Esophagus squamous epithelium (tissue), 5 donors: ENCODE measurements at regions not wholly inside any gene's neighbourhood (a gene's known extent, or its start where the extent isn't known, plus 50 kb on each side); places are given as distances from the start of the nearest gene placed in this dataset.

Experiments used
- DNase-seq: peaks from one replicate; lab custom pipeline; 2025; lab: John Stamatoyannopoulos, UW
- H3K27ac ChIP-seq, 4 donors: fragments of 200-600 bp; sonication (generic); one replicate each; pipeline ENCODE4 v1.5.1; 2016 to 2019; ENCODE audit warnings: mild to moderate bottlenecking in 1 of 4
- H3K27me3 ChIP-seq, 4 donors: fragments of 200-600 bp; sonication (generic); 1 replicate in 3 of 4; 2 replicates in 1 of 4; pipeline versions ENCODE4 v1.5.1 to v1.6.0; 2017 to 2021; ENCODE audit warnings: antibody characterized with exemption in 1 of 4
- H3K36me3 ChIP-seq, 3 donors: fragments of 200-600 bp; sonication (generic); one replicate each; pipeline ENCODE4 v1.5.1; 2016 to 2019
- H3K4me1 ChIP-seq, 3 donors: fragments of 200-600 bp; sonication (generic); one replicate each; pipeline ENCODE4 v1.5.1; 2017 to 2019
- H3K4me3 ChIP-seq, 4 donors: fragments of 200-600 bp; sonication (generic); 1 replicate in 3 of 4; 2 replicates in 1 of 4; pipeline ENCODE4 v1.5.1; 2016 to 2019; ENCODE audit warnings: mild to moderate bottlenecking in 2 of 4, moderate library complexity in 1 of 4
- H3K9me3 ChIP-seq, 3 donors: fragments of 200-600 bp; sonication (generic); one replicate each; pipeline ENCODE4 v1.5.1; 2016 to 2019
- POLR2A ChIP-seq, 4 donors: fragments of 450-650 bp; IDR thresholded peaks; one replicate each; pipeline ENCODE4 v1.6.1; 2017; ENCODE audit warnings: antibody characterized with exemption in 4 of 4, mild to moderate bottlenecking in 4 of 4, moderate library complexity in 3 of 4
- WGBS, 2 donors: methylation state at CpG; one replicate each; pipeline ENCODE4 v1.1.5; 2018; 5-methylcytosine and 5-hydroxymethylcytosine counted together
- intact Hi-C: fragments of 100-400 bp; cut with DNase I; formaldehyde crosslinking; loops from one replicate; pipeline ENCODE4 v1.15.0; 2022
- TF ChIP-seq, protein P1 (sequence below), 6 experiments: fragments of 450-650 bp in 4 of 6; fragments of 200-600 bp in 2 of 6; sonication (generic) in 2 of 6; IDR thresholded peaks; one replicate each; pipeline ENCODE4 v1.5.1; 2016 to 2019; ENCODE audit warnings: antibody characterized with exemption in 6 of 6, mild to moderate bottlenecking in 4 of 6, moderate library complexity in 4 of 6
- donor health status: DM: yes; HTN: yes; CAD: no.

DNA sequence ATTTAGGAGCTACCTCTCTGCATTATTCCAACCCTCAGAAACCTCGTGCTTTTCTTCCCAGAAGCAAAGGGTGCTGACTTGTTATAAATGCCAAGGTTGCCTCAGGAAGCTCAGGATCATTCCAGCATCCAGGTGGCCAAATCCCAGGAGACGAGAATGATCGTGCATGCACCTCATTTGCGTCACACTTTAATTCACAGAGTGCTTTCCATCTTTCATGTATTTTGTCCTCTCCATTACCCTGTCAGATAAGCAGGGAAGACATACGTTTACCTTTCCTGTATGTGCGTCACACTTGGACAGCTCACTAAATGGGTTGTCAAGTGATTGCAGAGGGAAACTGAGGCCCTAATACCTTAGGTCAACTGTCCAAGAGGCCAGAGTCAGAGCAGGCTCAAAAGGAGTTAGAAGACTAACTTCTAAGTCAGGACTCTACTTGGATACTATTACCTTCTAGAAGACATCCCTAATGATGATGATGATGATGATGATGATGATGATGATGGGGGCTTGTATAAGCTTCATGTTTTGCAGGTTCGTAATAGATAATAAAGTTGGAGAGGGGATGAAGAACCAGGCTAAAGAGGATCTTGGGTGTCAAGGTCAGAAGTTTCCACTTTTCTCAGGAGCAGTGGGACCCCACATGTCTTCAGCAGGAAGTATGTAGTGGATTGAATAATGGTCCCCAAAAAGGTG, 150.6 kb upstream of the TNRC6C start:
- no peak overlapping the region for H3K4me3 ChIP-seq
- TF ChIP-seq, protein P1, sequence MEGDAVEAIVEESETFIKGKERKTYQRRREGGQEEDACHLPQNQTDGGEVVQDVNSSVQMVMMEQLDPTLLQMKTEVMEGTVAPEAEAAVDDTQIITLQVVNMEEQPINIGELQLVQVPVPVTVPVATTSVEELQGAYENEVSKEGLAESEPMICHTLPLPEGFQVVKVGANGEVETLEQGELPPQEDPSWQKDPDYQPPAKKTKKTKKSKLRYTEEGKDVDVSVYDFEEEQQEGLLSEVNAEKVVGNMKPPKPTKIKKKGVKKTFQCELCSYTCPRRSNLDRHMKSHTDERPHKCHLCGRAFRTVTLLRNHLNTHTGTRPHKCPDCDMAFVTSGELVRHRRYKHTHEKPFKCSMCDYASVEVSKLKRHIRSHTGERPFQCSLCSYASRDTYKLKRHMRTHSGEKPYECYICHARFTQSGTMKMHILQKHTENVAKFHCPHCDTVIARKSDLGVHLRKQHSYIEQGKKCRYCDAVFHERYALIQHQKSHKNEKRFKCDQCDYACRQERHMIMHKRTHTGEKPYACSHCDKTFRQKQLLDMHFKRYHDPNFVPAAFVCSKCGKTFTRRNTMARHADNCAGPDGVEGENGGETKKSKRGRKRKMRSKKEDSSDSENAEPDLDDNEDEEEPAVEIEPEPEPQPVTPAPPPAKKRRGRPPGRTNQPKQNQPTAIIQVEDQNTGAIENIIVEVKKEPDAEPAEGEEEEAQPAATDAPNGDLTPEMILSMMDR (IDR thresholded peaks at IDR 0.05), result no peak
- H3K27ac ChIP-seq, result no peak overlapping the region
- 80 to 85% methylated on average over 6 to 7 of the region's 7 CpGs for WGBS, 2 donors
- H3K9me3 ChIP-seq, result no peaks in the 10 kb centered on the region
- no peak for DNase-seq
- intact Hi-C loops, result no loop called here
- H3K27me3 ChIP-seq, result peaks cover 0 to 25% (median 0%) of the 10 kb centered on the region in 4 donors
- H3K36me3 ChIP-seq, result no peaks in the 10 kb centered on the region
- peaks cover 14 to 24% (median 19%) of the 10 kb centered on the region in 3 donors for H3K4me1 ChIP-seq

DNA sequence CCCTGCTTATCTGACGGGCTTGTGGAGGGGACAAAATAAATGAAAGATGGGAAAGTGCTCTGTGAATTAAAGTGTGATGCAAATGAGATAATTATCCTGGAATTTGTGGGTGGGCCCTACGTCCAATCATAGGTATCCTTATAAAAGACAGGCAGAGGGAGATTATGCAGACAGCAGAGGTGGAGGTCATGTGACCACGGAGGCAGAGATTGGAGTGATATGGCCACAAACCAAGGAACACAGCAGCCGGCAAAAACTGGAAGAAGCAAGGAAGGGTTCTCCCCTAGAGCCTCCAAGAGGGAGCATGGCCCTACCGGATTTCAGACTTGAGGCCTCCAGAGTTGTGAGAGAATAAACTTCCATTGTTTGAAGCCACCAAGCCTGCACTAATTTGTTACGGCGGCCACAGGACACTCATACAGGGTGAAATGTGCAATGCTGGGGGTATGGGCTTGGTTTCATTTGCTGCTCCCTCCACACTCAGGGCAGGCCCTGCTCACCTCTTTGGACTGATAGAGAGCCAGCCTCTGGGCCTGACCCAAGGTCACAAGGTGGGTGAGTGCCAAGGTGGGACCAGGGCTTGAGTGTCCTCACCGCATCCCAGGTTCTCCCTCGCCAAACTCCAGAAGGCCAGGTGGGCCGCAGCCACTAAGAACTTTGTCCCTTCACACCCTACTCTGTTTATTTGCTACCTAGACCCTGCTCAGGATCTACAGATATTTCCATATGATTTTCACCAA, 149.6 kb upstream of the TNRC6C start:
- Histone ChIP-seq H3K36me3 (no peaks in the 10 kb centered on the region), H3K27ac (no peak overlapping the region)

DNA sequence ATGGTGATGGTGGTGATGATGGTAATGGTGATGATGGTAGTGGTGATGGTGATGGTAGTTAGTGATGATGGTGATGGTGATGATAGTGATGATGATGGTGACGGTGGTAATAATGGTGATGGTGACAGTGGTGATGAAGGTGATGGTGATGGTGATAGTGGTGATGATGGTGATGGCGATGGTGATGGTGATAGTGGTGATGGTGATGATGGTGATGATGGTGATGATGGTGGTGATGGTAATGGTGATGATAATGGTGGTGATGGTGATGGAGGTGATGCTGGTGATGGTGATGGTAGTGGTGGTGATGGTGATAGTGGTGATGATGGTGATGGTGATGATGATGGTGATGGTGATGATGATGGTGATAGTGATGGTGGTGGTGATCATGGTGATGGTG, 148.7 kb upstream of the TNRC6C start:
- no peaks in the 10 kb centered on the region for H3K36me3 ChIP-seq
- intact Hi-C loops, result no loop called here
- no peak overlapping the region for H3K4me3 ChIP-seq
- no peaks in the 10 kb centered on the region for H3K9me3 ChIP-seq
- TF ChIP-seq, protein P1 (IDR thresholded peaks at IDR 0.05), result no peak
- TF ChIP-seq POLR2A (IDR thresholded peaks at IDR 0.05), result no peak
- 94 to 98% methylated on average over 2 of the region's 2 CpGs for WGBS, 2 donors
- H3K27ac ChIP-seq, result peak overlapping the region in 1 of 4 donors; percentile 81
- H3K4me1 ChIP-seq, result peaks cover 14 to 20% (median 14%) of the 10 kb centered on the region in 3 donors
- no peak for DNase-seq
- H3K27me3 ChIP-seq, result peaks cover 0 to 6% (median 0%) of the 10 kb centered on the region in 4 donors

More for the DNA sequence above, 149.6 kb upstream of the TNRC6C start:
- no peak overlapping the region for H3K4me3 ChIP-seq
- TF ChIP-seq, protein P1 (IDR thresholded peaks at IDR 0.05), result no peak
- no peak for TF ChIP-seq POLR2A (IDR thresholded peaks at IDR 0.05)
- 85% methylated on average over 8 to 10 of the region's 10 CpGs for WGBS, 2 donors
- intact Hi-C loops, result no loop called here
- no peaks in the 10 kb centered on the region for H3K9me3 ChIP-seq
- H3K4me1 ChIP-seq, result peaks cover 14 to 20% (median 14%) of the 10 kb centered on the region in 3 donors
- peaks cover 0 to 15% (median 0%) of the 10 kb centered on the region in 4 donors for H3K27me3 ChIP-seq
- DNase-seq, result no peak

DNA sequence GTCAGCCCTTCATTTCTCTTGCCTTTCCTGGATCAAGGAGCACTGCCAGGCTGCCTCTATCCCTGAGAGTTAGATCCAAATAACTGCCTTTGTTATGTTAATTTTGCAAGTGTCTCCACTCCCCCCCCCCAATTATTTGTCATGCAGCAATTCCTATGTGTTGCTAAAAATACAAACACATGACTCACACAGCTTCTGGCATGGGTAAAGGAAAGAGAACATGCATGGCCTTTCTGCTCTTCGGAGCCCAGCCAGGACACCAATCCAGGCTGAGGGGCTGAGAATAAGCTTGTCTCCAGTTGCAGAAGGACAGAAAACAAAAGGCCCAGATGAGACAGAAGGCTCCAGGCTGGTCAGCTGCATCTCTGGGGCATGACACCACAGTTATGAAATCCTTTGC, 148.0 kb upstream of the TNRC6C start:
- Histone ChIP-seq H3K27ac (peak overlapping the region in 1 of 4 donors; percentile 81), H3K4me3 (no peak overlapping the region), H3K4me1 (peaks cover 14 to 20% (median 14%) of the 10 kb centered on the region in 3 donors), H3K36me3 (no peaks in the 10 kb centered on the region), H3K27me3 (peaks cover 0 to 6% (median 0%) of the 10 kb centered on the region in 4 donors), H3K9me3 (no peaks in the 10 kb centered on the region)
- no peak for TF ChIP-seq POLR2A (IDR thresholded peaks at IDR 0.05)
- TF ChIP-seq, protein P1 (IDR thresholded peaks at IDR 0.05), result no peak
- DNase-seq, result no peak
- 7 to 17% methylated on average over 1 of the region's 1 CpG for WGBS, 2 donors
- intact Hi-C loops, result no loop called here

DNA sequence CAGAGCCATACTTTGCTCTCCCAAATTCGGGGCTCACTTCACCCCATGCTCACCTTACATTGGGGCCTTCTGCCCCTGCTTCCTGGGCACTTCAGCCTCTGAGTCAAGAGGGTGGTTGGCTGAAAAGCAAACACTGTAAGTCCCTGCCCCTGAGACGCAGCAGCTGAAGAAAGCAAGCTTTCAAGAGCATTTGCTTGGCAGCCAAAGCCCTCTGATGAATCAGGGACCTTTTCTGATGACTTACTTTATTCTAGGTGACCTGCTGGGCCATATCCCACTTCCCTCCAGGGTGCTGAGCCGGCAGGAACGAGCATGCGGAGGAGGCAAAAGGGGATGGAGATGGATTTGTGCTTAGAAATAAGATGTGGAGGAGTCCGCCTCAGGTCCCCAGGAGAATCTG, 147.0 kb upstream of the TNRC6C start:
- intact Hi-C loops, result no loop called here
- no peak for DNase-seq
- peak overlapping the region in 3 of 4 donors; percentile 10 to 76 (median 48) for H3K27ac ChIP-seq
- TF ChIP-seq POLR2A (IDR thresholded peaks at IDR 0.05), result no peak
- TF ChIP-seq, protein P1 (IDR thresholded peaks at IDR 0.05), result no peak
- peaks cover 0 to 6% (median 0%) of the 10 kb centered on the region in 4 donors for H3K27me3 ChIP-seq
- H3K4me1 ChIP-seq, result peaks cover 14 to 20% (median 14%) of the 10 kb centered on the region in 3 donors
- WGBS, 2 donors, result 36 to 52% methylated on average over 4 to 6 of the region's 6 CpGs
- no peak overlapping the region for H3K4me3 ChIP-seq
- H3K9me3 ChIP-seq, result no peaks in the 10 kb centered on the region
- no peaks in the 10 kb centered on the region for H3K36me3 ChIP-seq
